H1 (cell line): ENCODE measurements at regions not wholly inside any gene's neighbourhood (a gene's known extent, or its start where the extent isn't known, plus 50 kb on each side); places are given as distances from the start of the nearest gene placed in this dataset.

Source experiments
- CHD2 ChIP-seq: IDR thresholded peaks from 2 replicates; pipeline ENCODE4 v1.6.1; 2012; ENCODE audit warnings: low read length, improper control_type of control experiment
- CTCF ChIP-seq, 3 experiments: IDR thresholded peaks; 1 replicate in 2 of 3; 2 replicates in 1 of 3; pipeline versions ENCODE4 v1.5.1 to v1.6.1; 2011; ENCODE audit warnings: low read length in 3 of 3, mild to moderate bottlenecking in 3 of 3, inconsistent platforms in 2 of 3, low read depth in 1 of 3, moderate library complexity in 1 of 3; ENCODE audit not compliant: insufficient read depth in 1 of 3; ENCODE audit errors: control extremely low read depth in 1 of 3
- EP300 ChIP-seq, 2 experiments: IDR thresholded peaks; 1 replicate in 1 of 2; 2 replicates in 1 of 2; pipeline ENCODE4 v1.6.1; 2011 to 2012; ENCODE audit warnings: low read depth in 2 of 2, low read length in 2 of 2, mild to moderate bottlenecking in 2 of 2, borderline replicate concordance in 1 of 2, inconsistent platforms in 1 of 2, moderate library complexity in 1 of 2
- EZH2 ChIP-seq: fragments of 200-600 bp; sonication (generic); IDR thresholded peaks from 2 replicates; pipeline ENCODE4 v1.7.1; 2012; ENCODE audit warnings: low read depth, mild to moderate bottlenecking, moderate library complexity, low read length, inconsistent platforms; ENCODE audit not compliant: severe bottlenecking
- MAFK ChIP-seq: IDR thresholded peaks from 2 replicates; pipeline ENCODE4 v1.6.1; 2012; ENCODE audit warnings: low read depth, mild to moderate bottlenecking, improper control_type of control experiment, low read length
- POLR2A ChIP-seq, 2 experiments: IDR thresholded peaks; 1 replicate in 1 of 2; 2 replicates in 1 of 2; pipeline ENCODE4 v1.6.1; 2011; ENCODE audit warnings: low read depth in 2 of 2, low read length in 2 of 2, mild to moderate bottlenecking in 2 of 2; ENCODE audit errors: control extremely low read depth in 1 of 2
- POLR2AphosphoS5 ChIP-seq: IDR thresholded peaks from 2 replicates; pipeline ENCODE4 v1.6.1; 2011; ENCODE audit warnings: low read depth, low read length
- RNF2 ChIP-seq: fragments of 200-900, 300-1000 bp; sonication (generic); IDR thresholded peaks from 2 replicates; pipeline ENCODE4 v1.7.1; 2016; ENCODE audit warnings: borderline replicate concordance, low read depth, mild to moderate bottlenecking, antibody characterized with exemption, low read length; ENCODE audit not compliant: poor library complexity, severe bottlenecking; ENCODE audit errors: missing control alignments
- SP1 ChIP-seq: IDR thresholded peaks from 2 replicates; pipeline ENCODE4 v1.6.1; 2011; ENCODE audit warnings: low read depth, low read length
- ZNF274 ChIP-seq: IDR thresholded peaks from 2 replicates; pipeline ENCODE4 v1.7.0; 2012; ENCODE audit warnings: low read length, borderline replicate concordance; ENCODE audit errors: extremely low read depth

GRCh38 chr11:91382946-91383345 lies 841.7 kb upstream of the FAT3 start:
- TF ChIP-seq CHD2 (no peak), EP300 (IDR thresholded peaks at IDR 0.05; ENCODE audit: borderline replicate concordance in 1 of 2, low read depth in 2 of 2, low read length in 2 of 2) (no peak), POLR2A (IDR thresholded peaks at IDR 0.05; ENCODE audit: control extremely low read depth in 1 of 2, low read depth in 2 of 2, low read length in 2 of 2) (no peak), CTCF (IDR thresholded peaks at IDR 0.05; ENCODE audit: control extremely low read depth in 1 of 3, insufficient read depth in 1 of 3, low read depth in 1 of 3, low read length in 3 of 3) (no peak), MAFK (no peak), EZH2 (no peak), SP1 (no peak), POLR2AphosphoS5 (no peak), RNF2 (no peak), ZNF274 (no peak)
